ENCODE measurements at regions not wholly inside any gene's neighbourhood (a gene's known extent, or its start where the extent isn't known, plus 50 kb on each side); places are given as distances from the start of the nearest gene placed in this dataset.

GRCh38 chr7:152922318-152923081, 162.9 kb downstream of the ACTR3B start:
- no peaks in the 10 kb centered on the region for H3K27me3 ChIP-seq (ENCODE audit: control insufficient read depth, insufficient read depth, low read length)
- DNase-seq (ENCODE audit: low read depth) = no peak
- ChIA-PET CTCF (no interaction called here), POLR2A (no interaction called here)
- TF ChIP-seq CTCF (IDR thresholded peaks at IDR 0.05; ENCODE audit: insufficient read depth, low read depth, low read length) = no peak
- no peaks in the 10 kb centered on the region for H3K36me3 ChIP-seq (ENCODE audit: control insufficient read depth, insufficient read depth, low read length)
- no peak overlapping the region for H3K4me3 ChIP-seq (ENCODE audit: low read depth, low read length)

- ChIA-PET POLR2A (no interaction called here), CTCF (interaction anchor here (0.7 kb wide), 1 partner anchor 315 kb away, joined by 3 read pairs; no protein-coding TSS in a partner anchor)
- DNase-seq (ENCODE audit: low read depth) = no peak
- H3K4me3 ChIP-seq (ENCODE audit: low read depth, low read length) = no peak overlapping the region
- H3K27me3 ChIP-seq (ENCODE audit: control insufficient read depth, insufficient read depth, low read length) = no peaks in the 10 kb centered on the region
- TF ChIP-seq CTCF (IDR thresholded peaks at IDR 0.05; ENCODE audit: insufficient read depth, low read depth, low read length) = no peak
- no peaks in the 10 kb centered on the region for H3K36me3 ChIP-seq (ENCODE audit: control insufficient read depth, insufficient read depth, low read length)
Observed at GRCh38 chr7:152923711-152924110, 164.2 kb downstream of the ACTR3B start.

GRCh38 chr7:152924238-152924637, 164.7 kb downstream of the ACTR3B start:
- Histone ChIP-seq H3K27me3 (ENCODE audit: control insufficient read depth, insufficient read depth, low read length) (no peaks in the 10 kb centered on the region), H3K4me3 (ENCODE audit: low read depth, low read length) (no peak overlapping the region), H3K36me3 (ENCODE audit: control insufficient read depth, insufficient read depth, low read length) (no peaks in the 10 kb centered on the region)
- no peak for DNase-seq (ENCODE audit: low read depth)
- ChIA-PET CTCF (interaction anchor here (0.7 kb wide), 1 partner anchor 314 kb away, joined by 3 read pairs; no protein-coding TSS in a partner anchor), POLR2A (no interaction called here)
- no peak for TF ChIP-seq CTCF (IDR thresholded peaks at IDR 0.05; ENCODE audit: insufficient read depth, low read depth, low read length)

- Histone ChIP-seq H3K4me3 (ENCODE audit: low read depth, low read length) (no peak overlapping the region), H3K27me3 (ENCODE audit: control insufficient read depth, insufficient read depth, low read length) (no peaks in the 10 kb centered on the region), H3K36me3 (ENCODE audit: control insufficient read depth, insufficient read depth, low read length) (no peaks in the 10 kb centered on the region)
- no peak for TF ChIP-seq CTCF (IDR thresholded peaks at IDR 0.05; ENCODE audit: insufficient read depth, low read depth, low read length)
- DNase-seq (ENCODE audit: low read depth) = no peak
- CTCF ChIA-PET = no interaction called here
- POLR2A ChIA-PET = no interaction called here
Observed at GRCh38 chr7:152924826-152925411, 165.4 kb downstream of the ACTR3B start.

GRCh38 chr7:152925412-152926147, 166.0 kb downstream of the ACTR3B start:
- Histone ChIP-seq H3K36me3 (ENCODE audit: control insufficient read depth, insufficient read depth, low read length) (no peaks in the 10 kb centered on the region), H3K4me3 (ENCODE audit: low read depth, low read length) (no peak overlapping the region), H3K27me3 (ENCODE audit: control insufficient read depth, insufficient read depth, low read length) (no peaks in the 10 kb centered on the region)
- no peak for DNase-seq (ENCODE audit: low read depth)
- CTCF ChIA-PET = no interaction called here
- no peak for TF ChIP-seq CTCF (IDR thresholded peaks at IDR 0.05; ENCODE audit: insufficient read depth, low read depth, low read length)
- POLR2A ChIA-PET = no interaction called here

Measured in BJ (cell line).